B cell (primary cell): ENCODE measurements at regions not wholly inside any gene's neighbourhood (a gene's known extent, or its start where the extent isn't known, plus 50 kb on each side); places are given as distances from the start of the nearest gene placed in this dataset.

Source experiments
- ATAC-seq: fragments of 200-7000 bp; cut with Tn5 transposase; one replicate; pipeline ENCODE4 v1.10.0; 2021; ENCODE audit warnings: low read depth, mild to moderate bottlenecking, moderate number of reproducible peaks, moderate library complexity
- CTCF ChIA-PET: fragments of 350-600 bp; sonication (Branson Sonifier 250); formaldehyde crosslinking; loops from one replicate; lab custom pipeline; 2021; ENCODE audit warnings: antibody characterized with exemption, inconsistent platforms; lab: Charles Lee
- POLR2A ChIA-PET: fragments of 350-600 bp; sonication (Branson Sonifier 250); formaldehyde crosslinking; loops from one replicate; lab custom pipeline; 2021; ENCODE audit warnings: antibody characterized with exemption; lab: Charles Lee
- DNase-seq: peaks from one replicate; pipeline ENCODE4 v3.0.0; 2013
- H2AFZ ChIP-seq: 2 replicates; pipeline ENCODE4 v1.6.1; 2012; ENCODE audit warnings: mild to moderate bottlenecking, low read depth, low read length; ENCODE audit not compliant: insufficient read depth, poor library complexity, severe bottlenecking
- H3K27ac ChIP-seq, 2 donors: 1 replicate in 1 of 2; 2 replicates in 1 of 2; pipeline ENCODE4 v1.5.1; 2012 to 2013; ENCODE audit warnings: low read length in 2 of 2, mild to moderate bottlenecking in 2 of 2, moderate library complexity in 1 of 2
- H3K27me3 ChIP-seq, 4 experiments: fragments of 200-600 bp in 1 of 4; sonication (generic) in 1 of 4; replicated peaks in 1 of 4; 1 replicate in 2 of 4; 2 replicates in 2 of 4; pipeline versions ENCODE4 v1.6.1 to v1.7.0; 2013 to 2016; ENCODE audit warnings: low read length in 3 of 4, mild to moderate bottlenecking in 2 of 4, mixed read lengths in 1 of 4, moderate library complexity in 1 of 4; ENCODE audit not compliant: insufficient read depth in 4 of 4, control insufficient read depth in 3 of 4; ENCODE audit errors: control extremely low read depth in 1 of 4
- H3K36me3 ChIP-seq, 2 experiments: replicated peaks in 1 of 2; 1 replicate in 1 of 2; 2 replicates in 1 of 2; pipeline versions ENCODE4 v1.6.1 to v1.7.1; 2013; ENCODE audit warnings: low read length in 1 of 2; ENCODE audit not compliant: insufficient read depth in 2 of 2, control insufficient read depth in 1 of 2; ENCODE audit errors: control extremely low read depth in 1 of 2, extremely low read depth in 1 of 2
- H3K4me1 ChIP-seq, 2 donors: fragments of 200-600 bp in 1 of 2; sonication (generic) in 1 of 2; 1 replicate in 1 of 2; 2 replicates in 1 of 2; pipeline versions ENCODE4 v1.5.1 to v1.6.1; 2013 to 2017; ENCODE audit warnings: low read length in 2 of 2; ENCODE audit not compliant: control insufficient read depth in 2 of 2, insufficient read depth in 2 of 2
- H3K4me2 ChIP-seq: replicated peaks from 2 replicates; pipeline ENCODE3; 2012; ENCODE audit warnings: mild to moderate bottlenecking, low read depth, low read length; ENCODE audit not compliant: poor library complexity, severe bottlenecking
- H3K4me3 ChIP-seq, 5 experiments: fragments of 200-600 bp in 1 of 5; sonication (generic) in 1 of 5; 1 replicate in 3 of 5; 2 replicates in 2 of 5; pipeline versions ENCODE4 v1.5.1 to v1.7.0; 2011 to 2016; ENCODE audit warnings: low read length in 4 of 5, mild to moderate bottlenecking in 4 of 5, low read depth in 2 of 5, control low read depth in 1 of 5, moderate library complexity in 1 of 5; ENCODE audit not compliant: insufficient read depth in 1 of 5; ENCODE audit errors: control extremely low read depth in 1 of 5, extremely low read depth in 1 of 5
- H3K79me2 ChIP-seq: fragments of 200-600 bp; sonication (generic); one replicate; pipeline ENCODE4 v1.6.0; 2016; ENCODE audit warnings: low read length; ENCODE audit not compliant: control insufficient read depth, insufficient read depth
- H3K9ac ChIP-seq: fragments of 200-600 bp; sonication (generic); 2 replicates; pipeline ENCODE4 v1.6.1; 2017; ENCODE audit warnings: mild to moderate bottlenecking, low read length, moderate library complexity
- H3K9me3 ChIP-seq, 3 donors: one replicate each; pipeline versions ENCODE4 v1.6.1 to v1.7.1; 2013; ENCODE audit warnings: low read length in 2 of 3; ENCODE audit not compliant: control insufficient read depth in 2 of 3, insufficient read depth in 1 of 3; ENCODE audit errors: control extremely low read depth in 1 of 3
- H4K20me1 ChIP-seq: 2 replicates; pipeline ENCODE4 v1.6.0; 2012; ENCODE audit warnings: mild to moderate bottlenecking, low read length; ENCODE audit not compliant: insufficient read depth, control insufficient read depth, poor library complexity, severe bottlenecking
- H3K27ac Mint-ChIP-seq: one replicate; pipeline ENCODE4 v1.8.0; 2021; ENCODE audit warnings: mixed read lengths
- H3K27me3 Mint-ChIP-seq: one replicate; pipeline ENCODE4 v1.8.0; 2021; ENCODE audit warnings: mixed read lengths
- H3K4me1 Mint-ChIP-seq: one replicate; pipeline ENCODE4 v1.8.0; 2021; ENCODE audit warnings: mixed read lengths
- H3K4me3 Mint-ChIP-seq: one replicate; pipeline ENCODE4 v1.8.0; 2021; ENCODE audit warnings: mixed read lengths
- H3K9me3 Mint-ChIP-seq: one replicate; pipeline ENCODE4 v1.8.0; 2022; ENCODE audit warnings: mixed read lengths; ENCODE audit not compliant: insufficient read depth
- EZH2 ChIP-seq: IDR thresholded peaks from 2 replicates; pipeline ENCODE4 v1.6.1; 2012; ENCODE audit warnings: borderline replicate concordance, low read depth, mild to moderate bottlenecking, moderate library complexity, low read length; ENCODE audit not compliant: insufficient read depth, poor library complexity, severe bottlenecking
- WGBS: methylation state at CpG from one replicate; pipeline ENCODE4 v1.1.5; 2013; ENCODE audit warnings: missing lambda C conversion rate; ENCODE audit not compliant: insufficient coverage; 5-methylcytosine and 5-hydroxymethylcytosine counted together
- intact Hi-C: fragments of 100-400 bp; cut with micrococcal nuclease; formaldehyde crosslinking; loops from one replicate; pipeline ENCODE4 v1.10.0; 2022
- TF ChIP-seq, protein P1 (sequence below): fragments of 200-600 bp; IDR thresholded peaks from one replicate; pipeline ENCODE4 v1.8.0; 2022; ENCODE audit warnings: antibody characterized with exemption, mild to moderate bottlenecking

GRCh38 chr2:57443086-57443485 lies 603.5 kb upstream of the VRK2 start:
- no peak for ATAC-seq
- POLR2A ChIA-PET, result no interaction called here

DNA sequence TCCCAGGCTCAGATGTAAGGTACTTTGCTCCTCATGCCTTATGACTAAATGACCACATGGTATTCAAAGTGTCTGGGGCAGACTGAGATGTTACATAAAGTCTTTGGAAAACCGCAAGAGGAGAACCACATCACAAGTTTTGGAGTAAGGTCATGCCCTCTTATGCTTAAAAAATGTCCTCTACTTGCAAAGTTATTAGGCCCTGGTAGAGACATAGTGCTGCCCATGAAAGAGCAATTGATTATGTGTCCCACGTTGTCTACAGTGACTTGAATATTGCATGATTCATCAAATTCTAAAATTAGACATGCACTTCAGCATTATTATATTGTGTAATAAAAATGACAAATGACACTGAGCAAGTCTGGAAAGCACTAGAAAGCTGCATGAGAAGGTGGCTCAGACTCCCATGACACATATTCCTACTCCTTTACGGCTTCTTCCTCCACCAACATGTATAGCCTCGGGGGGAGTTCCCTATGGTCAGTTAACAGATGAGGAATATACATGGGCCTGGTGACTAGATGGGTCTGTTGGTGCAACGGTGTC lies 602.6 kb upstream of the VRK2 start:
- no peaks in the 10 kb centered on the region for H3K9me3 Mint-ChIP-seq
- H3K27ac ChIP-seq, result no peak overlapping the region
- CTCF ChIA-PET, result no interaction called here
- no peak for ATAC-seq
- H3K27me3 Mint-ChIP-seq, result no peaks in the 10 kb centered on the region
- no peaks in the 10 kb centered on the region for H3K4me1 Mint-ChIP-seq
- H3K27ac Mint-ChIP-seq, result no peak overlapping the region
- H3K9ac ChIP-seq, result no peak overlapping the region
- POLR2A ChIA-PET, result no interaction called here
- H3K36me3 ChIP-seq, result no peaks in the 10 kb centered on the region
- no peaks in the 10 kb centered on the region for H4K20me1 ChIP-seq
- no peak overlapping the region for H2AFZ ChIP-seq
- no peaks in the 10 kb centered on the region for H3K9me3 ChIP-seq
- WGBS, result 80% methylated on average over 2 of the region's 5 CpGs
- intact Hi-C loops, result no loop called here
- no peak overlapping the region for H3K4me3 ChIP-seq
- H3K79me2 ChIP-seq, result no peaks in the 10 kb centered on the region
- no peaks in the 10 kb centered on the region for H3K27me3 ChIP-seq
- no peak overlapping the region for H3K4me2 ChIP-seq
- DNase-seq, result no peak
- H3K4me1 ChIP-seq, result no peaks in the 10 kb centered on the region
- TF ChIP-seq, protein P1, sequence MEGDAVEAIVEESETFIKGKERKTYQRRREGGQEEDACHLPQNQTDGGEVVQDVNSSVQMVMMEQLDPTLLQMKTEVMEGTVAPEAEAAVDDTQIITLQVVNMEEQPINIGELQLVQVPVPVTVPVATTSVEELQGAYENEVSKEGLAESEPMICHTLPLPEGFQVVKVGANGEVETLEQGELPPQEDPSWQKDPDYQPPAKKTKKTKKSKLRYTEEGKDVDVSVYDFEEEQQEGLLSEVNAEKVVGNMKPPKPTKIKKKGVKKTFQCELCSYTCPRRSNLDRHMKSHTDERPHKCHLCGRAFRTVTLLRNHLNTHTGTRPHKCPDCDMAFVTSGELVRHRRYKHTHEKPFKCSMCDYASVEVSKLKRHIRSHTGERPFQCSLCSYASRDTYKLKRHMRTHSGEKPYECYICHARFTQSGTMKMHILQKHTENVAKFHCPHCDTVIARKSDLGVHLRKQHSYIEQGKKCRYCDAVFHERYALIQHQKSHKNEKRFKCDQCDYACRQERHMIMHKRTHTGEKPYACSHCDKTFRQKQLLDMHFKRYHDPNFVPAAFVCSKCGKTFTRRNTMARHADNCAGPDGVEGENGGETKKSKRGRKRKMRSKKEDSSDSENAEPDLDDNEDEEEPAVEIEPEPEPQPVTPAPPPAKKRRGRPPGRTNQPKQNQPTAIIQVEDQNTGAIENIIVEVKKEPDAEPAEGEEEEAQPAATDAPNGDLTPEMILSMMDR, result no peak
- no peak for TF ChIP-seq EZH2
- H3K4me3 Mint-ChIP-seq, result no peak overlapping the region

More at GRCh38 chr2:57443086-57443485, 603.5 kb upstream of the VRK2 start:
- Histone ChIP-seq H3K27me3 (no peaks in the 10 kb centered on the region), H3K4me1 (no peaks in the 10 kb centered on the region), H3K9me3 (no peaks in the 10 kb centered on the region), H3K9ac (no peak overlapping the region), H3K27ac (no peak overlapping the region), H3K4me3 (no peak overlapping the region), H4K20me1 (no peaks in the 10 kb centered on the region), H3K79me2 (no peaks in the 10 kb centered on the region), H3K36me3 (no peaks in the 10 kb centered on the region), H2AFZ (no peak overlapping the region), H3K4me2 (no peak overlapping the region)
- Mint-ChIP-seq H3K27ac (no peak overlapping the region), H3K4me1 (no peaks in the 10 kb centered on the region), H3K27me3 (no peaks in the 10 kb centered on the region), H3K9me3 (no peaks in the 10 kb centered on the region), H3K4me3 (no peak overlapping the region)
- no peak for DNase-seq
- no peak for TF ChIP-seq EZH2
- TF ChIP-seq, protein P1, result no peak
- intact Hi-C loops, result no loop called here
- CTCF ChIA-PET, result no interaction called here
- no CpG with 5 or more reads among the region's 2 CpGs for WGBS
